Femur (tissue), 1 donor: ENCODE measurements at regions not wholly inside any gene's neighbourhood (a gene's known extent, or its start where the extent isn't known, plus 50 kb on each side); places are given as distances from the start of the nearest gene placed in this dataset.
"Not testable (repeated sequence)": the region's sequence is repeated elsewhere in the genome, so short reads cannot be mapped to it uniquely, and the experiment has no call there.

Experiments used
- DNase-seq: peaks from one replicate; pipeline ENCODE4 v3.0.0-alpha.2; 2017

DNA sequence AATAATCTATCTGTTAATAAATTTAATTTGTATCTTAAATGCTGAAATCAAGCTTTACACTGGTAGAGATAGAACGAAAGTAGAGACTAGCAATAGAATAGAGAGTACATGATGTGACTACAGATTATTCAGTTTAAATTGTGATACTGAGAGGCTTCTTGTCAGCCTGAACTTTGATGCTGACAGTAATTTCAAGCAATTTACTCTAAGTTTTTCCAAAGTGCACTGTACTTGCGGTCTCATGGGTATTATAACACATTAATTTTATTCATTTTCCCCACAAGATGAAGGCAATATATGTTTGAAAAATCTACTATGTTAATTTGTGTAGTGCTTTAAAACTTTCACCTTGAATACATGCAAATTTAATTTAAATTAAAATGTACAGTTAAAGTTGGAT is 914.0 kb upstream of the FBXO33 start:
- DNase-seq: no peak

DNA sequence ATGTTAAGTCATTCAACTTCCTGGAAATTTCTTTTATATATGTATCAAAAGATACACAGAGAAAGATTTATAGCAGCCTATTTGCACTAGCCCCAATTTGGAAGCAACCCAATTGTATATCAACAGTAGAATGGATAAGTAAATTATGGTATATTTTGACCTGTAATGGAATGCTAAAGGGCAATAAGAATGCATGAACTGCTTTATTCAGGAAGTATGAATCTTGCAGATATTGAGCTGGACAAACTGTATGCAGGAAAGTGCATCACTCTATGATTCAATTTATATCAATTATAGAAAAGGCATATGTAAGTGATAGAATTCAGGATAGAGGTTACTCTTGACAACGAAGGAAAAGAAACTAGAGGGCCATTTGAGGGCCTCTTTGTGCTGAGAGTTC is 913.1 kb upstream of the FBXO33 start:
- DNase-seq: no peak

DNA sequence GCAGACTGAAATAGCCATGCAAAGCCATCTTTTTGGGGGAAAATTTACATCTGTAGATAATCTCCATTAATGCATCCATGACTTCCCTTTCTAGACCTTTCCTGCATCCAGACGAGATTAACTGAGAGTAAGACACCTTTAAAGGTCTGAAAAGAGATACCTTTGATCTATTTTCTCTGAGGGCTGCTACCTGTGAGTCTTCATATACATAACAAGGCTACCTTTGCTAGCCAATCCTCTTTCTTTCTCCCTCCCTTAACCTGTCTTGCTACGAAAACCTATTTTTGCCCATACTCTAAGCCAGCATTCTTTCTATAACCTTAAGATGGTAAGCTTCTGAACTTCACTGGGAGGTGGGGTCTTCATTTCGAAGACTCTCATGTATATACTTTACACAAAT is 908.5 kb upstream of the FBXO33 start:
- no peak for DNase-seq

DNA sequence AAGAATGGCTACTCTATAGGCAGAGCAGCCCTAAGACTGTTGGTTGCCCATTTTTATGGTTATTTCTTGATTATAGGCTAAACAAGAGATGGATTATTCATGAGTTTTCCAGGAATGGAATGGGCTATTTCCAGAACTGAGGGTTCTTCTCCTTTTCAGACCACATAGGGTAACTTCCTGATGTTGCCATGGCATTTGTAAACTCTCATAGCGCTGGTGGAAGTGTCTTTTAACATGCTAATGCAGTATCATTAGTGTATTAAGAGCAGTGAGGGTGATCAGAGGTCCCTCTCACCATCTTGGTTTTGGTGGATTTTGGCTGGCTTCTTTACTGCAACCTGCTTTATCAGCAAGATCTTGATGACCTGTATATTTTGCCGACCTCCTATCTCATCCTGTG is 904.6 kb upstream of the FBXO33 start:
- DNase-seq: no peak

DNA sequence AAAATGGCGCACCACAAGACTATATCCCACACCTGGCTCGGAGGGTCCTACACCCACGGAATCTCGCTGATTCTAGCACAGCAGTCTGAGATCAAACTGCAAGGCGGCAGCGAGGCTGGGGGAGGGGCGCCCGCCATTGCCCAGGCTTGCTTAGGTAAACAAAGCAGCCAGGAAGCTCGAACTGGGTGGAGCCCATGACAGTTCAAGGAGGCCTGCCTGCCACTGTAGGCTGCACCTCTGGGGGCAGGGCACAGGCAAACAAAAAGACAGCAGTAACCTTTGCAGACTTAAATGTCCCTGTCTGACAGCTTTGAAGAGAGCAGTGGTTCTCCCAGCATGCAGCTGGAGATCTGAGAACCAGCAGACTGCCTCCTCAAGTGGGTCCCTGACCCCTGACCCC is 894.3 kb upstream of the FBXO33 start:
- not testable (repeated sequence) for DNase-seq

DNA sequence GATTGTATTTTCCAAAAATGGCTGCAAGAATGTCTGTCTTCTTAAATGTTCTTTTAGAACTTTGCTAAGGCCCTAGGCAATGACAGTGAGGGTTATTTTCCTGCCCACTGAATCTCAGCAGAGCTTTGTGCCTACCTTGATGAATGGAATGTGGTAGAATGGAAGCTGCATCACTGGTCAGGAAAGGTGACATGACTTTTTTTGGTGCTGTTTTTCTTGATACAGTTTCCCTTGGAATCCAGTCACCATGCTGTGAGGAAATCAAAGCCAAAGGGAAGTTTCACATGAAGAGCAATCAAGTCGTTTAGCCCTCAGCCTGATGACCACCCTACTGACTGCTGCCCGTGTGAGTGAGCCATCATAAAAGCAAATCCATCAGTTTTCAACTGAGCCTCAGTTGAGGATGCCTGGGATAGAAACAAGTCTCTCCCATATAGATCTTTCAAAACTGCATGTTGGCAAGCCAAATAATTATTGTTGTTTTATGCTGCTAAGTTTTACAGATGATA is 886.0 kb upstream of the FBXO33 start:
- DNase-seq: no peak

DNA sequence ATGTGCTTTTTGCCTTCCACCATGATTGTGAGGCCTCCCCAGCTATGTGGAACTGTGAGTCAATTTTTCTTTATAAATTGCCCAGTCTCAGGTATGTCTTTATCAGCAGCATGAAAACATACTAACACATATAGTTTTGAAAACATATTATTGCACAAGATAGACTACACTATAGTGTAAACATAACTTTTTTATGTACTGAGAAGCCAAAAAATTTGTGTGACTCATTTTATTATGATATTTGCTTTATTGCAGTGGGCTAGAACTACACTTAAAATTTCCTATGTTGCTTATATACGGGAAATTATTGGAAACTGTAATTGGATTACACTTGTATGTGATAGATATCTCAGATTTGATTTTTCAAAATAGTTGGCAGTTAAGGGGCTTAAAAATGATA is 885.5 kb upstream of the FBXO33 start:
- no peak for DNase-seq

DNA sequence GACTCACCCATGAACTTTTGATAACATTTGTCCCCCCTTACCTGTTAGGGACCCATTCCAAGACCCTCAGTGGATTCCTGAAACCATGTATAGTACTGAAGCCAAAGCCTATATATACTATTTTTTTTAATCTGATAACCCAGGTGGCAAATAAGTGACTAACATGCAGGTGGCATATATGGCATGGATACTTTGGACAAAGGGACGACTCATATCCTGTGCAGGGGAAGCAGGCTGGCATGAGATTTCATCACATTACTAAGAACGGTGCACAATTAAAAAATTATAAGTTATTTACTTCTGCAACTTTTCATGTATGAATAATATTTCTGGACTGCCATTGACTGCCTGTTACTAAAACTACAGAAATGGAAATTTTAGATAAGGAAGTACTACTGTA is 880.1 kb upstream of the FBXO33 start:
- DNase-seq: no peak

DNA sequence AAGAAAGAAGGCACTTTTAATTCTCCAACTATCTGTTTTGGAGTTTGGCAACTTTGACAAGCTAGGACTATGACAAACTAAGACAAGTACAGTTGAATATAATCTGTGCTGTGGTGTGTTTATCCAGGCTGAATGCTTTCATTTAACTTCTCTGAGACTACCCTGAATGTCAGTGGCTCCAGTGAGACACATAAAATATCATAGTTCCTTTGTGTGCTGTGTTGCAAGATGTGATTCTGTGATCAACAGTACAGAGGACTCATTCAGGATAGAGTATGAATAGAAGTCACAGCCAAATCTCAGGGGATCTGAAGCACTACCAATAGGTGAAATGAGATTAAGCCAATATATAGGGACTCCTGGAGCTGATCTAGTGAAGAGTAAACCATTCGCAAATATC is 876.9 kb upstream of the FBXO33 start:
- no peak for DNase-seq

DNA sequence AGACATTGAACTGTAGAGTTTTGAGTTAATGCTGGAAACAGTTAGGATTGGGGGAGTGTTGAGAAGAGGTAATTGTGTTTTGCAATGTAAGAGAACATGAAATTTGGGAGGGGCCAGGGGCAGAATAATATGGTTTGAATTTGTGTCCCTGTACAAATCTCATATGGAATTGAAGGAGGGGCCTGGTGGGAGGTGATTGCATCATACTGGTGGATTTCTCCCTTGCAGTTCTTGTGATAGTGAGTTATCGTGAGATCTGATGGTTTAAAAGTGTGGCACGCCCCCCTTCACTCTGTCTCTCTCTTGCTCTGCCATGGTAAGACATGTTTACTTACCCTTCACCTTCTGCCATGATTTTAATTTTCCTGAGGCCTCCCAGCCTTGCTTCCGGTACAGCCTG is 876.0 kb upstream of the FBXO33 start:
- no peak for DNase-seq

DNA sequence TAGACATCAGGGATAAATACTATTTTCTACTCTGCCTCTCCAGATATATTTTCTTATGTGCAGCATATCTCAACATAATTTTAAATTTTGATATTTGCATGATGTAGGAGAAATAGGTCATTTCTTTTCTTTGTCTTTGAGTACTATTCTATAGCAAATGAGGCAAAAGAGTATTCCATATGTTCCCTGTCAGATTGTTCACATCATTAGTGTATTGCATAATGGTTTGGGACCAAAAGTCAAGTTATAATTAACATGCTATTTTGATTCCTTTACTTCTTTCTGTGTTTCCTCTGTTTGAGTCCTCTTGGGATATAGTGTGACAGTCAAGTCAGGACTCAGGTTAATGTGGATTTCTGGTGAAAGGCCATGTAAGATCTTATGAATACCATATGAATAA is 864.6 kb upstream of the FBXO33 start:
- DNase-seq: no peak

DNA sequence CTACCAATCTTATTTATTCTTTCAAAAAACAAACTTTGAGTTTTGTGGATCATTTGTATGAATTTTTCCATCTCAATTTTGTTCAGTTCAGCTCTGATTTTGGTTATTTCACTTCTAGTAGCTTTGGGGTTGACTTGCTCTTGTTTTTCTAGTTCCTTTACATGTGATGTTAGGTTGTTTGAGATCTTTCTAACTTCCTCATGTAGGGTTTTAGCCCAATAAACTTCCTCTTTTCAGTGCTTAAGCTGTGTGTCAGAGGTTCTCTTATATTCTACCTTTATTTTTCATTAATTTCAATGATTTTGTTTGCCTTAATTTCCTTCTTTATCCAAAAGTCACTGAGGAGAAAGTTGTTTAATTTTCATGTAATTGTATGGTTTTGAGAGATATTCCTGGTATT is 860.4 kb upstream of the FBXO33 start:
- DNase-seq: no peak

DNA sequence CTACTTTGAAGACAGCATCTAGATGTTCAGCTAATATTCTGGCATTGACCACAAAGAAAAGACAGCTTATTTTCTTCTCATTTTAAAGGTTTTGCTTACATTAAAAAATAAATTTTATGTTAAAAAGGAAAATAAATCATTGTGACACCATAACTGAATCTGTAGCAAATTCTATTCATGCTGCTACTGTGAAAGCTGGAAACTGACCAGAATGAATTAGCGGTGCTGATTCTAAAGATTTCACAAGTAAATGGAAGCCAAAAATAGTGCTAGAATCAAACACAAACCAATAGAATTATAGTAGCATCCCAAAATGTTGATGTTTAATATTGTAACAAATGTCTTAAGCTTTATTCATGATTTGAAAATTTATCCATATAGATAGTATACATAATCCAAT is 850.0 kb upstream of the FBXO33 start:
- DNase-seq: no peak

DNA sequence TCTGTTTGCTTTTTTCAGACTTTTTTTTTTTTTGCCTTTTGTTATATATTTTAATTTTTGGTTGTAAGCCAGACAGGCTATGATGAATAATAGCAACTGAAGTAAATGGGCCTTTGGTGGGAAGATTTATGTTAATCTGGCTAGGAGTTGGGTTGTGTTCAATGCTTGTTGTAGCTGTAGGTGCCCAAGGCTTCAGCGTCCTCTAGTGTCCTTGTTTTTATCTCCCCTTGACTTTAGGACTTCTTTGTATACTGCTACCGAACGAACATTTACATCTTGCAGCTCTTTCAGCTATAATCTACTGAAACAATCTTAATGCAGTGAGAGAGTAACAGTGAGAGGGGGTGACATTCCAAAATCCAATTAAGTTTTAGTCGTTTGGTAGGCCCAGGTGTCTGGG is 848.4 kb upstream of the FBXO33 start:
- no peak for DNase-seq

DNA sequence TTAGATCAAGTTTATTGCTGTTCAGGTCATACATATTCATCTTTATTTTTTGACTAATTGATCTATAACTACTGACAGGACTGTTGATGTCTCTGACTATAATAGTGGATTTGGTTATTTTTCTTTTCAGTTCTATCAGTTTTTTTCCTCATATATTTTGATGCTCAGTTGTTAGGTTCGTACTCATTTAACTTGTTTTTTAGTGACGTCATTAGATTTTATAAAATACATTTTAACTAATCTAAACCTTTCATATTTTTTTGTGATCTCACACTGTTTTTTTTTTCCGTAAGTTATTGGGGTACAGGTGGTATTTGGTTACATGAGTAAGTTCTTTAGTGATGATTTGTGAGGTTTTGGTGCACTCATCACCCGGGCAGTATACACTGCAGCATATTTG is 841.2 kb upstream of the FBXO33 start:
- DNase-seq: no peak

DNA sequence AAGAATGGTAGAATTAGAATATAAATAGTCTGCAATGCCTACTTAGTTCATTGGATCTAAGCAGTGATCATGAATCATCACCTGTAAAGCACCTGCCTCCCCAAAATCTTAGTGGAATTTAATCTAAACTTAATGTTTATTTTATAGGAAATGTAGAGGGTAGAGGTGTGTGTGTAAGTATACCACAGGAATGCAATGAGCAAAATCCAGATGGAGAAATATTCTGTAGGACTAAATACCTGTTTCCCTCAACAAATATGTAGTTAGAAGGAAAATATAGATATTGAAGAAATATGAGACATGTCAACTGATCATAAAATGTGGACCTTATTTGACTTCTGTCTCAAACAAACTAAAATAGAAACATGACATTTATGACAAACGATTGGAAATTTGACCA is 839.2 kb upstream of the FBXO33 start:
- DNase-seq: no peak

DNA sequence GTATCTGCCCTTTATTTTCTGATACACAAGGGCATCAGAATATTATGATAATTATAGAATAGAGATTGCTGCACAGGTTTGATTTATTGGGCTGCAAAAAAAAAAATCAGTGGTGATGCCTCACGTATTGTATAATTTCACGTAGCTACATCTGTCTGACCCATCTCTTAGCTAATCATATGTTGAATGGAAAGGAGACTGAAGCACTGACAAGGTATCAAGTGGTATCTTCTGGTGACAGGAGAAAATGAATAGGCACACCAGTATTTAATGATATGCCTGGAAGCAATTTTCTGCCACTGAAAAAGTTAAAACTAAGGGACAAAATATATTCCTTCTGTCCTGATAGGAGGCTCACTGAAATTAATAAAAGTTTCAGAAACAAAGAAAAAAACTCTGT is 837.2 kb upstream of the FBXO33 start:
- DNase-seq: no peak

DNA sequence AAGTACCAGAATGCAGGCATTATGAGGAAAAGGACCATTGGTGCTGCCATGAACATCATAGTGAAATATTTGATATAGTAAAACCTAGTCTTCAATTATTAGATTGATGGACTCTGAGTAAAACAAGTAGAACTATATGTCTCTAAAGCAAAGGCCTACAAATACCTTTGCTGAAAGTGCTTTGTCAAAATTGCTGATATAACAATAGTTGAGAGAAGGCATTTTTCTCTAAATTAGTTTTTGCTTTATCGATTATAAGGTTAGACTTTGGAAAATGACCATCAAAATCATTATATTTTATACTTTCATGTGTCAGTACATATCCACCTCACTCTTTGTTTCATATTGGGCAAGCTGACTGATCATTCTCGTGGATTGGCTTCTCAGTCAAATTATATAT is 836.0 kb upstream of the FBXO33 start:
- no peak for DNase-seq

DNA sequence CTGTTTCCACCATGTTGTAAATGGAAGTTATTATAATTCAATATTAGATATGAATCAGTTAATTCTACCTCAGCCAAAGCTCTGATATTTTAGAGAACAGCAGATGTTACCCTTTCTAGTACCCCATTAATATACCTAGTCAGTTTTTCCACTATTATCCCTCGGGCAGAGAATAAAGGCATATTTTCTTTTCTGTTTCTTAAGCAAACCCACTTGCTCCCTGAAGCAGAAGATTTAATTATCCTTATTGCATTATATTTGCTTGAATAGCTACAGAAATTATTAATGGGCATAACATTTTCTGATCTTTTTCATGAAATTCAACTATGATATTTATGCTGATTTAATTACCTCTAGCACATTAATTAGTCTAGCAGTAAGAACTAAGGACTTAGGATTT is 832.9 kb upstream of the FBXO33 start:
- no peak for DNase-seq

DNA sequence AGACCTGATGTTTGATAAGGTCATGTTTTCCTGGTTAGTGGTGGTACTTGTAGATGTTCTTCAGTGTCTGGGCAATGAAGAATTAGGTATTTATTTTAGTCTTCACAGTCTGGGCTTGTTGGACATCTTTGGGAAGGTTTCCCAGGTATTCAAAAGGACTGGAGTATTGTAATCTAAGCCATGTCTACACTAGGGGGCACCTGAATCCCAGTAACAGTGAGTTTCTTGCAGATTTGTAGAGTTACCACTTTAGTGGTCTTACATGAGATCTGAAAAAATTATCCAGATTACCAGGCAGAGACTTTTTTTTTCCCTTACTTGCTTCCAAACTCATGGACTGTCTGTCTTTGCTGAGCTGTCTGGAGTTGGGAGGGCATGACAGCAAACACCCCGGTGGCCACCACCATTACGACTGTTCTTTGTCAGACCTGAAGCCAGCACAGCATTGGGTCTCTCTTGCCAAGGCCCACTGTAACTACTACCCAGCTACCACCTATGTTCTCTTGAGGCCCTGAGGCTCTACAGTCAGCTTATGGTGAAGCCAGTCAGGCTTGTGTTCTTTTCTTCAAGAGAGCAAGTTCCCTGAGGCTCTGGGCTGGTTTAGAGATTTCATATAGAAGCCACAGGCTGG is 820.7 kb upstream of the FBXO33 start:
- DNase-seq: no peak

DNA sequence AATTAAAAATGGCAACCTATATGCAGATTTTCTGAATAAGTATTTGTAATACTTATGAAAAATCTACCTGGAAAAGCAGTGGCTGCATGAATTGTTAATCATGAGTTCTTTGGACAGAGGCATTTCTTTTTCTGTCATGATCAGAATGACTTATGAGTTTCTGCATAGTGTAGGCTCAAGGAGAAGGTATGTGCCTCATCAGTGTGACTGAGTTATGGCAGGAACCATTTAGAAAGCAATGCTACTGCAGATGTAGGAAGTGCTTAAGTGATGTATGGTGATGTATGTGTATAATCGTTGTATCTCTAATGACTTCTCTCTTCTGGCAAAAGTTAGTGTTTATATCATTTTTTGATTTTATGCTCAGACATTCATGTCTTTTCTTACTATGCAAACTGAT is 816.4 kb upstream of the FBXO33 start:
- no peak for DNase-seq

DNA sequence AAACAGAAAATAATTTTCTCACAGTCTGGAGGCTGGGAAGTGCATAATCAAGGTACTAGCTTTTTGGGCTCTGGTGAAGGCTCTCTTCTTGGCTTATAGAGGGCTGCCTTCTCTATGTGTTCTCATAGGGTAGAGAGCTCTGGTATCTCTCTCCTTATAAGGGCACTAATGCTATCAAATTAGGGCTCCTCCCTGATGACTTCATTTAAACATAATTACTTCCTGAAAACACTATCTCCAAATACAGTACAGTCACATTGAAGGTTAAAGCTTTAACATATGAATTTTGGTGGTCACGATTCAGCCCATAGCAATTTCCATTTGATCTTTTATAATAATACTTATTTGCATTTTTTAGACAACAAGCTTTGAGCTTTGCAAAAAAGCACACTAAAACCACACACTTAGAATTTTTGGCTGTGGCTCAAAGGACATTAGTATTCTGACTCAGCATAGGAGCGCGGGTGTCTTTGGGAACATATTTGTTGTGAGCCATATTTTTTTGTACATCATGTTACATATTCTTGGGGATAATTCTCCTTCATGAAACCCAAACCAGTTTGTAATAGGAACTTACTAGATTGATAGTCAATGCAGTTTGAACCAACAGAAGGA is 808.1 kb upstream of the FBXO33 start:
- no peak for DNase-seq

DNA sequence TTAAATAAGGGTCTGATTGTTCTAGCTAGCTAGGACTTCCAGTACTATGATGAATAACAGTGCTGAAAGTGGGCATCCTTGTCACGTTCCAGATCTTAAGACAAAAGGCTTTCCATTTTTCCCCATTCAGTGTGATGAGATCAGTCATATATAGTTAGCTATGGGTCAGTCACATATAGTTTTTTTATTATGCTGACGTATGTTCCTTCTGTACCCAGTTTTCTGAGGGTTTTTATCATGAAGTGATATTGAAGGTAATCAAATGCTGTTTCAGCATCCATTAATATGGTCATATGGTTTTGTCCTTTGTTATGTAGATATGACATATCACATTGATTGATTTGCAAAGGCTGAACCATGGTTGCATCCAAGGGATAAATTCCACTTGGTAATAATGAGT is 800.1 kb upstream of the FBXO33 start:
- DNase-seq: no peak

DNA sequence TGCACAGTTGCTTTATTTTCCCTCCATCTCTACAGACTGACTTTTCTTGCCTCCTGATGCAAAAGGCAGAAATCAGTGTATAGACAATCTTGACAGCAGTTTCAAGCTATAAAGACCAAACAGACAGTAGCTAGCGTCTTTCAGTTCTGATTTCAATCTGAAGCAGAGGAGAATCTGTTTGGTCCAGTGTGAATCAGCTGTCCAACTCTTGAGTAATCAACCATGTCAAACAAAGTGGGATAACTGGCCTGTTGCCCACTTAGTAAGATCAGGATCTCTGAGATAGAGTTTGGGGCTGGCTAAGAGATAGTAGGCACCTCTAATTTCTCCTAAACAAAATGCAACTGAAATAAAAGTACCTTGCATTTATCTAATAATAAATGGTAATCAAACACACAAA is 797.4 kb upstream of the FBXO33 start:
- DNase-seq: no peak

DNA sequence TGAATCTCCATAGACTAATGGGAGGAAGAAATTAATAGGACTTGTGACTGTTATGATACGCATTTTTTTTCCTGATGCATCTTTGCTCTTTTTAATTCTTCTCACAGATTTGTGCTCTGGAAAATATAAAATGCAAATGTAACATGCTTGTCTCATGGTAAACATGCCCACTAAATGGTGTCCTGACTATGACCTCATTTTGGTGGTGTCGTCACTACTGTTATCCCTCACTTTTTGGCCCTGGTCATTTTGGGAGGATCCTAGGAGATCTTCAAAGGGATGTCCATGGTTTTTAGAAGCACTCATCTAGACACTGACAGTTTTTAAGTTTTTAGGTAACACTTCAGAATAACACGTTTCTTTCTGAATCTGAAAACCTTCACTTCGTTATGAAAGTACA is 790.8 kb upstream of the FBXO33 start:
- no peak for DNase-seq
